Stromal cell of bone marrow (primary cell): ENCODE measurements at regions not wholly inside any gene's neighbourhood (a gene's known extent, or its start where the extent isn't known, plus 50 kb on each side); places are given as distances from the start of the nearest gene placed in this dataset.

ENCODE experiments used
- DNase-seq: peaks from one replicate; pipeline ENCODE4 v3.0.0-alpha.2; 2012; ENCODE audit warnings: low read depth

DNA sequence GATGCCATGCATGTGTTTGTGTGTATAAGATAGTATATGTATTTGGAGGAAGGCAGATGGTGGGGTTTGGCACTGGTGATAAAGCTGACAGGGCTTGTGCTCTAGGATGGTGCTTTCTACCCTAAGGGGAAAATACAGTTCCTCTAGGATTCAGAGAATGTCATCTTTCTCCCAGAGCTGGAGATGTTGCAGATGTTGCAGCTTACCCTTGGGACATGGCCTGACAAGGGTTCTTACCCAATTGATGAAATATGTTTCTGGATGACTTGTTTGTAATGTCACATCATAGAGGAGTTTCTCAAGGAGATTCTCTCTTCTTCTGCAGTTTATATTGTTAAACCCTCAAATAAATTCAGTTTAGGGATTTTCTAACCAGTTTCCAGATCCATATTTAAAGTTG lies 52.5 kb upstream of the PITX2 start:
- DNase-seq = no peak

DNA sequence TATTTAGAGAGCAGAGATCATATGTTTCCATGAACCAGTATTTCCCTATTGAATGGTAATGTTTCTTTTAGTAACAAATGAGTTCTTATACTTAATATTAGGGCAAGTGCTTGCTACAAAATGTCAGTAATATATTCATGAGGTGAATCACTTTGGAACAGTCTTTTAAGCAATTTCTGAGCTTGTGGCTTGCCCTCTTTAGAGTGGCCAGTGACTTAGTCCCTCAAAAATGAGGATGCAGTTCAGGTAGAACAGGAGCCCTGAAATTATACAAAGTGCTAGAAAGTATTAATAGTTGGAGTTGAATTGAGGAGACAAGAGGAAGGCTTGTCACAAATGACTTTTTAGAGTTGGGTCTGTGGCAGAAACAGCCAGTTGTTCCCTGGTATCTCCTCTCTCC lies 53.4 kb upstream of the PITX2 start:
- no peak for DNase-seq

DNA sequence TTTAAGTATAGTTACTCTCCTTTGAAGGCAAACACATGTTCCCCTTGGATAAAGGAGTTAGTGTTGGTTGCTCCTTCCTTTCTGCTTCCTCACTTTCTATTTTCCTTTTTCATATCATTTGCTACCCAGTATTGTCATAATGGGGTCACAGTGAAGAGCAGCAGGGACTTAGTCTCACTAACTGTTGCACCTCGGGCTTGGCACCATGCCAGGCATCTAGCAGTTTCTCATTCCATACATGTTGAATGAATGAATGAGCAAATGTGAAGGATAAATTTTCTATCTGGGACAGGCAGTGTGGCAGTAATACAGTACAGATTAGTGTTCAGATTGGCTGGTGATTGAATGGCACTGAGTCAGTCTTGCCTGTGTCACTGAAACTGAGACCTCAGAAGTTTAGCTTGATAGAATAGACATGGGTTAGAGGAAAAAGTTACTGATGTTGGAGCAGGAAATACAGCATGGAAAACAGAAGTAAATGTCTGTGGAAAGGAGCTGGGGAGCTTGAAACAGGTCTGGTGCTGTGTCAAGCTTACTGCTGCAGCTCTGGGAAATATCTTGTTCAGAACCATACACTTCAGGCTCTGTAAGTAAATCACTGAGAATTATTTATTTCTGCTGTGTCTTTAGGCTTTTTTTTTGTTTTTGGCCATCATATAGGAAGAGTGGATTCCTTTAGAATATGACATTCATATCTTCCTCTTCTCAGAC lies 55.8 kb upstream of the PITX2 start:
- DNase-seq = no peak

GRCh38 chr4:110680265-110680664 lies 57.4 kb upstream of the PITX2 start:
- DNase-seq = no peak

DNA sequence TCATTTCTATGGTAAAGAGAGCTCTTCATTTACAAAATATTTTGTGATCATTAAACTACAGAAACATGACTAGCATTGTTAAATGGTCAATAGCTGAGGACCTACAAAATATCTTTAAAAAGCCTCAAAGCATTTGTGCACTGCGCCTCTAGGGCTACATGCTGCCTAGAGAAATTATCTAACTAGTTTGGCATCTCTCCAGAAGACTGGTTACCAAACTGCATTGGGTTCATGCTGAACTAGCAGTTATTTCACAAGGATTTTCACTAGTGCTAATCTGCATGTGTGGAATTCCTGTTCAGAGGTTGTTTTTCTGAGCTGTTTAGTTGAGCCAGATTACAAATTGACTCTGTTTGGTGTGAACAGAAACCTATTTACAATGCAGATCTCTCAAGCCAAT lies 58.5 kb upstream of the PITX2 start:
- DNase-seq = no peak

DNA sequence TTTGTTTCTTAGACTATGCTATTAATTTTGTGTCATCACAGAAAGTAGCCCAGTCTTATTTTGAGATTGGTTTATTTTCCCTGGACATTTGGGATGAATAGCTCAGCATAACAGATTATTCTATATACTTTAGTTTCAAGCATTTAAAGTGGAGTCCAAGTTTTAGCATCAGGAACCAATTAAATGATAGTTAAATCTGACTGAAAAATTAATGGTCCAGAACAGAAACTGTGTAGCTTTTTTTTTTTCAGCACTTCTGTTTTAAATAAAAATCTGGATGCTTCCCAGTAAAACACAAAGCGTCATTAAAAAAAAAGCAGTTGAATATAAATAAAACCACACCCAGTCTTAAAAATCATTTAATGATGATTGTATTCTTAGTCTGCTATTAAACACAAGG lies 59.4 kb upstream of the PITX2 start:
- no peak for DNase-seq

DNA sequence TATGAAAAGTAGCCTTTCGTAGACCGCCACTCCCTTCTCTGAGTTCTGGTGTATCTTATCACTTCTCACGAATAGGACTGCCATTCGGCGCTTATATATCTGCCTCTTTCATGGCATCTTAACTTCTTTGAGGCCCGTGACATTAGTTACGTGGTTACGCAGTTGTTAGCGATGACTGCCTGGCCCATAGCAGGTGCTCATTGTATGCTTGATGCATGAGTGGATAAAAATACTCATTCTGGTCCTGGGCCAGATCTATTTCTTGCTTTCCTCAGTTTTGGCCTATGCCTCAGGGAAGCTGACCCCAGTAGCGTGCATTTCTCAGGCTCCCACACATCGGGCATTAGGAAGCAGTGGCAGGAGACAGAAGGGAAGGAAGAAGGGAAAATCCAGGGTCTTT lies 60.7 kb upstream of the PITX2 start:
- no peak for DNase-seq

DNA sequence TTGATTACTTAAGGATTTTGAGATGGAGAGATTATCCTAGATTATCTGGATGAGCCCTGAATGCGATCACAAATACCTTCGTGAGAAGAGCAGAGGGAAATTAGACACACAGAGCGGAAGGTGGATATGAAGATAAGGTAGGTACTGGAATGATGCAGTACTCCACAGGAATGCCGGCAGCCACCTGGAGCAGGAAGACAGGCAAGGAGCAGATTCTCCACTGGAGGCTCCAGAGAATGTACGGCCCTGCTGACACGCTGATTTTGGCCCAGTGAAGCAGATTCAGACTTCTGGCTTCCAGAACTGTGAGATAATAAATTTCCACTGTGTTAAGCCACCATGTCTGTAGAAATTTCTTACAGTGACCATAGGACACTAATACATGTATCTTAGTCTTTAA lies 79.4 kb upstream of the PITX2 start:
- no peak for DNase-seq

GRCh38 chr4:110704748-110705439 lies 82.0 kb upstream of the PITX2 start:
- DNase-seq = no peak

DNA sequence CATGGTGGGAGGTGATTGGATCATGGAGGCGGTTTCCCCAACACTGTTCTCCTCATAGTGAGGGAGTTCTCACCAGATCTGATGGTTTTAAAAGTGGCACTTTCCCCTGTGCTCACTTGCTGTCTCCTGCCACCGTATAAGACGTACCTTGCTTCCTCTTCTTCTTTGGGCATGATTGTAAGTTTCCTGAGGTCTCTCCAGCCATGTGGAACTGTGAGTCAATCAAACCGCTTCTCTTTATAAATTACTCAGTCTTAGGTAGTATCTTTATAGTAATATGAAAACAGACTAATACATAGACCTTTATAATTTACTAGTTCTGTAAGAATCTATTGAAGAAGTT lies 82.5 kb upstream of the PITX2 start:
- DNase-seq = no peak

GRCh38 chr4:110710070-110710469 lies 87.2 kb upstream of the PITX2 start:
- DNase-seq = no peak

DNA sequence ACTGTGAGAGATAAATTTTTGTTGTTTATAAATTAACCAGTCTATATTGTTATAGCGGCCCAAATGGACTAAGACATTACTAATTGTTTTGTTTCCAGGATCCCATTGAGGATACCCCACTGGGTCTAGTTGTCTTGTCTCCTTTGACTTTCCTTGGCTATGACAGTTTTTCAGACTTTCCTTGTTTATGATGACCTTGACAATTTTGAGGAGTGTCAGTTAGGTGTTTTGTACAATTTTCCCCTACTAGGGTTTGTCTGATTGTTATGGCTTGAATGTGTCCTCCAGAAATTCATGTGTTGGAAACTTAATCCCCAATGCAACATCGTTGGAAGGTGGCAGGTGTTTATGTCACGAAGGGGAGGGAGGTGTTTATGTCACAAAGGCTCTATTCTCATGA lies 89.6 kb upstream of the PITX2 start:
- no peak for DNase-seq

GRCh38 chr4:110730318-110730717 lies 107.4 kb upstream of the PITX2 start:
- no peak for DNase-seq

GRCh38 chr4:110733901-110734300 lies 111.0 kb upstream of the PITX2 start:
- no peak for DNase-seq

- DNase-seq = no peak
Measured at GRCh38 chr4:110735686-110736085, 112.8 kb upstream of the PITX2 start.

- no peak for DNase-seq
Measured at GRCh38 chr4:110737931-110738330, 115.1 kb upstream of the PITX2 start.

GRCh38 chr4:110742143-110742542 lies 119.3 kb upstream of the PITX2 start:
- DNase-seq = no peak

DNA sequence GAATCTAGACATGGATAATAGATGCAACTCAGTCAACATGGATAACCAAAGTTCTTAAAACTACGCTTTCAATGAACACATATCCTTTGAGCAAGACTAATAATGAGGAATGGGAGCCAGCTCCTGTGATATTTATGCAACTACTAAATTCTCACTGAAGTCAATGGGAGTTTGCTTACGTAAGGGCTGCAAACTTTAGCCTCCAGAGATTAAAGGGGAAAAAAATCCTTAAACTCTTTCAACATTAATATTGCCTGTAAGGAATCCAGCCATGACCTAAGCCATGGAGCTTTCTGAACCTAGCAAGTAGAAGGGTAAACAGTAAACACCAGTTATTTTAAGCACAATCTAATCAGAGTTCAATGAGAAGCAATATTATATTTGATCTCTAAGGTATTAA lies 125.2 kb upstream of the PITX2 start:
- no peak for DNase-seq

DNA sequence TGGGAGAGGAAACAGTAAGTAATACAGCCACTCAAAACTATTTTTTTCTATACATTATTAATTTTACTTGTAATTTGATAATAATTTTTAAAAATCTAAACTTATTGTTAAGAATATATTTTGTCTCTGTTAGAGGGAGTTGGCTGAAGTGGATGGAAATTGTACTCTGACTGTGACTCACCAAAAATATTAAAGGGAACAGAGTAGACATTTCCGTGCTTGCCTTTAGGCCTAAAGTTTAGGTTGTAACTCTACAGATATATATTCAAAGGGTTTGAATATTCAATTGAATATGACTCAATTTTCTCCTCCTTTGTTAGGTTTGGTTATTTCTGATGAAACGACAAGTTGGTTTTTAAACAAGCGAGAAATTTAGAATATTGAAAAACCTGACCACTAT lies 128.3 kb upstream of the PITX2 start:
- DNase-seq = no peak

- DNase-seq = no peak
Measured at GRCh38 chr4:110751986-110752385, 129.1 kb upstream of the PITX2 start.

DNA sequence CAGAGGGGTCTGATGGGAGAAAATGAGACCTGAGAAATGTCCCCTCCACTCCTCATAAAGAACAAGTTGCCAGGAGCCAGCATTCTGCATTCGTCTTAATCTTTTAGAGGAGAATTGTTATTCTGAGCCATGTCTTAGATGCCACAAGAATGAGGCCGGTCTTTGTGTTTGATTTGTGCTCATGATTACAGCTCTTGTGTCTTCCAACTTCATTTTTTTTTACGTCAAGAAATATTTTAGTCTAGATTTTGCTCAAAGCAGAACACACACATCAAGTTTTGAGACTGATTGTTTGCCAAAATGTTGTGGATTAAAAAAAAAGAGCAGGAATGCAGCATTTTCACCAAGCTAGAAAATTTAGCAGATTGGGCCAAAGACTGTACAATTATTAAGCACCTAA lies 130.6 kb upstream of the PITX2 start:
- DNase-seq = no peak

DNA sequence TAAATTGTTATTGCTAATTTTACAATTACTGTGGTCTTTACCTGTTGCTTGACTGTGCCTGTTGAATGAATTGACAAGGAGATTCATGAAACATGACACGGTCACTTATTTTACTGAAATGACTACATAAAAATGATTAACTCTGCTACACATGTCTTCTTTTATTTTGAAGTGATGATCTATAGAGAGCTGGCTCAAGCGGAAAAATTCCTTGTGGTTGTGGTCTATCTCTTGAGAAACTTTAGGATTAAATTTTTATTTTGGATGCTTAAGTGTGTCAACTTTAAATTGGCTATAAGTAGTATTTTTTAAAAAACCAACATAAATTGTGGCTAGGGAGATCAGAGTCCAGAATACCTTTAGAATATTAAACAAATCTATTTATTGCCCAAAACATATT lies 131.8 kb upstream of the PITX2 start:
- no peak for DNase-seq

- DNase-seq = no peak
Measured at GRCh38 chr4:110769578-110769977, 146.7 kb upstream of the PITX2 start.

DNA sequence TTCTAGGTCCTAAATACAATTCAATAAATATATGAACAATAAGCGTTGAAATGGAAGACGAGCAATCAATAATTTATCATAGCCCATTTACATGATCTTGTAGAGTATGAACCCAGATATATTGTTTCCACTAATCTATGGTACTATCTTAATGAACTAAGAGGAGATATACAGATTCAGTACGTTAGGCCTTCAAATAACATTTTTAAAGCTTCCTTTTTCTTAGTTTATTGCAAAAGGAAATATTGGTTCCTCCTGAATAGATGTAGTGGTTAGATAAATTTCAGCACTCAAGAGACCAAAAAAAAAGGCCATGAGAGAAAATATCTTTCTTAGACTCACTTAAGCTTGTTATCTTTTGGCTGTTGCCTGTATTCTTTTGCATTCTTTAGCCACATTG lies 147.5 kb upstream of the PITX2 start:
- no peak for DNase-seq
